ENCODE measurements at regions not wholly inside any gene's neighbourhood (a gene's known extent, or its start where the extent isn't known, plus 50 kb on each side); places are given as distances from the start of the nearest gene placed in this dataset.

DNA sequence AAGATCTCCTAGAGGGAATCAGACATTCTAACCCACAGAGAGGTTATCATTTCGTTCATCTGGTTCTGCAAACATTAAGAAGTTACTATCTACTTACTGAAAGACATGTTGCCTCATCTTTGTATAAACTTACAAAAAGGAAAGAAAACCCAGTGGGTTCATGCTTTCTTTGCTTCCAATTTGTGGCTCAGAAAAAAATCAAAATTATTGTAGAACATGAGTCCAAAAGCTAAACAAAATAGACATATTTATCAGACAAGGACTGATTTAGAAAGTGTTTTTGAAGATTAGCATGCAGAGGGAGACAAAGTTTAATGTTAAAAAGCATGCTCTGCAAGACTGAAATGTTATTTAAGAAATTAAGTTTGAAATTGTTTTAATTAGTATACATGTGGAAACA lies 123.1 kb downstream of the MBL2 start:
- DNase-seq (ENCODE audit: low spot score): no peak
- TF ChIP-seq RAD21 (IDR thresholded peaks at IDR 0.05) (no peak), YY1 (IDR thresholded peaks at IDR 0.05) (no peak), RXRA (IDR thresholded peaks at IDR 0.05) (no peak), SP1 (IDR thresholded peaks at IDR 0.05) (no peak), GABPA (IDR thresholded peaks at IDR 0.05 in 1 of 2, conservative IDR thresholded peaks at IDR 0.05 in 1 of 2) (no peak), NR2F2 (IDR thresholded peaks at IDR 0.05) (no peak), HNF4A (conservative IDR thresholded peaks at IDR 0.05) (no peak)
- TF ChIP-seq, protein P1, sequence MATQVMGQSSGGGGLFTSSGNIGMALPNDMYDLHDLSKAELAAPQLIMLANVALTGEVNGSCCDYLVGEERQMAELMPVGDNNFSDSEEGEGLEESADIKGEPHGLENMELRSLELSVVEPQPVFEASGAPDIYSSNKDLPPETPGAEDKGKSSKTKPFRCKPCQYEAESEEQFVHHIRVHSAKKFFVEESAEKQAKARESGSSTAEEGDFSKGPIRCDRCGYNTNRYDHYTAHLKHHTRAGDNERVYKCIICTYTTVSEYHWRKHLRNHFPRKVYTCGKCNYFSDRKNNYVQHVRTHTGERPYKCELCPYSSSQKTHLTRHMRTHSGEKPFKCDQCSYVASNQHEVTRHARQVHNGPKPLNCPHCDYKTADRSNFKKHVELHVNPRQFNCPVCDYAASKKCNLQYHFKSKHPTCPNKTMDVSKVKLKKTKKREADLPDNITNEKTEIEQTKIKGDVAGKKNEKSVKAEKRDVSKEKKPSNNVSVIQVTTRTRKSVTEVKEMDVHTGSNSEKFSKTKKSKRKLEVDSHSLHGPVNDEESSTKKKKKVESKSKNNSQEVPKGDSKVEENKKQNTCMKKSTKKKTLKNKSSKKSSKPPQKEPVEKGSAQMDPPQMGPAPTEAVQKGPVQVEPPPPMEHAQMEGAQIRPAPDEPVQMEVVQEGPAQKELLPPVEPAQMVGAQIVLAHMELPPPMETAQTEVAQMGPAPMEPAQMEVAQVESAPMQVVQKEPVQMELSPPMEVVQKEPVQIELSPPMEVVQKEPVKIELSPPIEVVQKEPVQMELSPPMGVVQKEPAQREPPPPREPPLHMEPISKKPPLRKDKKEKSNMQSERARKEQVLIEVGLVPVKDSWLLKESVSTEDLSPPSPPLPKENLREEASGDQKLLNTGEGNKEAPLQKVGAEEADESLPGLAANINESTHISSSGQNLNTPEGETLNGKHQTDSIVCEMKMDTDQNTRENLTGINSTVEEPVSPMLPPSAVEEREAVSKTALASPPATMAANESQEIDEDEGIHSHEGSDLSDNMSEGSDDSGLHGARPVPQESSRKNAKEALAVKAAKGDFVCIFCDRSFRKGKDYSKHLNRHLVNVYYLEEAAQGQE (IDR thresholded peaks at IDR 0.05): no peak
- TF ChIP-seq, protein P2, sequence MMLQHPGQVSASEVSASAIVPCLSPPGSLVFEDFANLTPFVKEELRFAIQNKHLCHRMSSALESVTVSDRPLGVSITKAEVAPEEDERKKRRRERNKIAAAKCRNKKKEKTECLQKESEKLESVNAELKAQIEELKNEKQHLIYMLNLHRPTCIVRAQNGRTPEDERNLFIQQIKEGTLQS (IDR thresholded peaks at IDR 0.05): no peak
- no peaks in the 10 kb centered on the region for H3K27me3 ChIP-seq (ENCODE audit: control insufficient read depth in 4 of 4, insufficient read depth in 4 of 4, low read length in 3 of 4)
- no peaks in the 10 kb centered on the region for H3K9me3 ChIP-seq (ENCODE audit: control insufficient read depth in 4 of 4, low read length in 3 of 4)
- no peaks in the 10 kb centered on the region for H3K4me1 ChIP-seq (ENCODE audit: control insufficient read depth in 4 of 4, insufficient read depth in 4 of 4, low read length in 3 of 4)
- H3K4me3 ChIP-seq (ENCODE audit: low read depth in 1 of 3, low read length in 3 of 3): no peak overlapping the region
- H3K36me3 ChIP-seq (ENCODE audit: control insufficient read depth in 4 of 4, insufficient read depth in 3 of 4, low read depth in 1 of 4, low read length in 3 of 4): no peaks in the 10 kb centered on the region
- H3K27ac ChIP-seq (ENCODE audit: low read depth in 1 of 2, low read length in 2 of 2): no peak overlapping the region
- H3K9ac ChIP-seq (ENCODE audit: low read depth in 1 of 2, low read length in 2 of 2): no peak overlapping the region
- WGBS: 49% methylated on average over 1 of the region's 1 CpG

DNA sequence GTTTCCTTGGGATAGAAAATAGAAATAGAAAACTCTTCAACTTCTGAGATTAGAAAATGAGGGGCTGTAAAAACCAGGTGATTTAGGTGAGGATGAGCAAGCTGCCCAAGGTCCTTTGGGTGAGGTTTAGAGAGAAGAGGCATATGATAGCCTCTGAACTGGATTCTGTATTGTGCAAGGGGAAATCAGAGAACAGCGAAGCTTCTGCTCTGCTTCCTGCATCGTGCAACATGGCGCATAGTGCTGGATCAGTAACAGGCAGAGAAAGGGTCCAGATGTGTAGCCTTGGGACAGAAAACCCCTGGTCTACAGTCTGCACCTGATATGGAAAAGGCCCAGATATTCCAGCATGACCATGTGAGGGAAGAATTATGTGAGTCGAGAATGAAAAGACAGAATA lies 121.7 kb downstream of the MBL2 start:
- TF ChIP-seq YY1 (IDR thresholded peaks at IDR 0.05) (no peak), NR2F2 (IDR thresholded peaks at IDR 0.05) (no peak), JUND (IDR thresholded peaks at IDR 0.05) (no peak), FOXA1 (IDR thresholded peaks at IDR 0.05) (no peak), SP1 (IDR thresholded peaks at IDR 0.05) (no peak), GABPA (IDR thresholded peaks at IDR 0.05 in 1 of 2, conservative IDR thresholded peaks at IDR 0.05 in 1 of 2) (no peak), HNF4G (IDR thresholded peaks at IDR 0.05) (no peak)
- TF ChIP-seq, protein P3, sequence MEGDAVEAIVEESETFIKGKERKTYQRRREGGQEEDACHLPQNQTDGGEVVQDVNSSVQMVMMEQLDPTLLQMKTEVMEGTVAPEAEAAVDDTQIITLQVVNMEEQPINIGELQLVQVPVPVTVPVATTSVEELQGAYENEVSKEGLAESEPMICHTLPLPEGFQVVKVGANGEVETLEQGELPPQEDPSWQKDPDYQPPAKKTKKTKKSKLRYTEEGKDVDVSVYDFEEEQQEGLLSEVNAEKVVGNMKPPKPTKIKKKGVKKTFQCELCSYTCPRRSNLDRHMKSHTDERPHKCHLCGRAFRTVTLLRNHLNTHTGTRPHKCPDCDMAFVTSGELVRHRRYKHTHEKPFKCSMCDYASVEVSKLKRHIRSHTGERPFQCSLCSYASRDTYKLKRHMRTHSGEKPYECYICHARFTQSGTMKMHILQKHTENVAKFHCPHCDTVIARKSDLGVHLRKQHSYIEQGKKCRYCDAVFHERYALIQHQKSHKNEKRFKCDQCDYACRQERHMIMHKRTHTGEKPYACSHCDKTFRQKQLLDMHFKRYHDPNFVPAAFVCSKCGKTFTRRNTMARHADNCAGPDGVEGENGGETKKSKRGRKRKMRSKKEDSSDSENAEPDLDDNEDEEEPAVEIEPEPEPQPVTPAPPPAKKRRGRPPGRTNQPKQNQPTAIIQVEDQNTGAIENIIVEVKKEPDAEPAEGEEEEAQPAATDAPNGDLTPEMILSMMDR (IDR thresholded peaks at IDR 0.05; ENCODE audit: low read depth, low read length, missing input control): no peak
- TF ChIP-seq, protein P4, sequence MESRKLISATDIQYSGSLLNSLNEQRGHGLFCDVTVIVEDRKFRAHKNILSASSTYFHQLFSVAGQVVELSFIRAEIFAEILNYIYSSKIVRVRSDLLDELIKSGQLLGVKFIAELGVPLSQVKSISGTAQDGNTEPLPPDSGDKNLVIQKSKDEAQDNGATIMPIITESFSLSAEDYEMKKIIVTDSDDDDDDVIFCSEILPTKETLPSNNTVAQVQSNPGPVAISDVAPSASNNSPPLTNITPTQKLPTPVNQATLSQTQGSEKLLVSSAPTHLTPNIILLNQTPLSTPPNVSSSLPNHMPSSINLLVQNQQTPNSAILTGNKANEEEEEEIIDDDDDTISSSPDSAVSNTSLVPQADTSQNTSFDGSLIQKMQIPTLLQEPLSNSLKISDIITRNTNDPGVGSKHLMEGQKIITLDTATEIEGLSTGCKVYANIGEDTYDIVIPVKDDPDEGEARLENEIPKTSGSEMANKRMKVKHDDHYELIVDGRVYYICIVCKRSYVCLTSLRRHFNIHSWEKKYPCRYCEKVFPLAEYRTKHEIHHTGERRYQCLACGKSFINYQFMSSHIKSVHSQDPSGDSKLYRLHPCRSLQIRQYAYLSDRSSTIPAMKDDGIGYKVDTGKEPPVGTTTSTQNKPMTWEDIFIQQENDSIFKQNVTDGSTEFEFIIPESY (IDR thresholded peaks at IDR 0.05): no peak
- TF ChIP-seq, protein P2 (IDR thresholded peaks at IDR 0.05): no peak
- H3K4me1 ChIP-seq (ENCODE audit: control insufficient read depth in 4 of 4, insufficient read depth in 4 of 4, low read length in 3 of 4): no peaks in the 10 kb centered on the region
- H3K27me3 ChIP-seq (ENCODE audit: control insufficient read depth in 4 of 4, insufficient read depth in 4 of 4, low read length in 3 of 4): no peaks in the 10 kb centered on the region
- no peaks in the 10 kb centered on the region for H3K36me3 ChIP-seq (ENCODE audit: control insufficient read depth in 4 of 4, insufficient read depth in 3 of 4, low read depth in 1 of 4, low read length in 3 of 4)
- WGBS: 76% methylated on average over 4 of the region's 4 CpGs
- DNase-seq (ENCODE audit: low spot score): no peak
- H3K27ac ChIP-seq (ENCODE audit: low read depth in 1 of 2, low read length in 2 of 2): no peak overlapping the region
- H3K9ac ChIP-seq (ENCODE audit: low read depth in 1 of 2, low read length in 2 of 2): no peak overlapping the region
- no peaks in the 10 kb centered on the region for H3K9me3 ChIP-seq (ENCODE audit: control insufficient read depth in 4 of 4, low read length in 3 of 4)
- no peak overlapping the region for H3K4me3 ChIP-seq (ENCODE audit: low read depth in 1 of 3, low read length in 3 of 3)
